ENCODE measurements at regions not wholly inside any gene's neighbourhood (a gene's known extent, or its start where the extent isn't known, plus 50 kb on each side); places are given as distances from the start of the nearest gene placed in this dataset.

- TF ChIP-seq CTCF (IDR thresholded peaks at IDR 0.05; ENCODE audit: unreplicated experiment): no peak
- H3K36me3 Mint-ChIP-seq (ENCODE audit: low read depth, unreplicated experiment): no peaks in the 10 kb centered on the region
- no peak overlapping the region for H3K4me3 Mint-ChIP-seq (ENCODE audit: unreplicated experiment)
- H3K27ac Mint-ChIP-seq (ENCODE audit: unreplicated experiment): no peak overlapping the region
- no peaks in the 10 kb centered on the region for H3K9me3 Mint-ChIP-seq (ENCODE audit: unreplicated experiment)
- H3K27me3 Mint-ChIP-seq (ENCODE audit: unreplicated experiment): no peaks in the 10 kb centered on the region
- peaks cover 3% of the 10 kb centered on the region for H3K4me1 Mint-ChIP-seq (ENCODE audit: unreplicated experiment)
- DNase-seq (ENCODE audit: low spot score): no peak
Observed at GRCh38 chr5:68991279-68992084, 102.3 kb upstream of the SLC30A5 start.

GRCh38 chr5:68994645-68995044, 99.2 kb upstream of the SLC30A5 start:
- no peak for DNase-seq (ENCODE audit: low spot score)
- H3K27me3 Mint-ChIP-seq (ENCODE audit: unreplicated experiment): no peaks in the 10 kb centered on the region
- no peaks in the 10 kb centered on the region for H3K36me3 Mint-ChIP-seq (ENCODE audit: low read depth, unreplicated experiment)
- peaks cover 3% of the 10 kb centered on the region for H3K4me1 Mint-ChIP-seq (ENCODE audit: unreplicated experiment)
- no peak overlapping the region for H3K27ac Mint-ChIP-seq (ENCODE audit: unreplicated experiment)
- no peak overlapping the region for H3K4me3 Mint-ChIP-seq (ENCODE audit: unreplicated experiment)
- no peaks in the 10 kb centered on the region for H3K9me3 Mint-ChIP-seq (ENCODE audit: unreplicated experiment)
- no peak for TF ChIP-seq CTCF (IDR thresholded peaks at IDR 0.05; ENCODE audit: unreplicated experiment)

GRCh38 chr5:68995845-68996545, 97.8 kb upstream of the SLC30A5 start:
- Mint-ChIP-seq H3K27ac (ENCODE audit: unreplicated experiment) (no peak overlapping the region), H3K36me3 (ENCODE audit: low read depth, unreplicated experiment) (no peaks in the 10 kb centered on the region), H3K4me1 (ENCODE audit: unreplicated experiment) (peaks cover 3% of the 10 kb centered on the region), H3K27me3 (ENCODE audit: unreplicated experiment) (no peaks in the 10 kb centered on the region), H3K9me3 (ENCODE audit: unreplicated experiment) (no peaks in the 10 kb centered on the region), H3K4me3 (ENCODE audit: unreplicated experiment) (no peak overlapping the region)
- DNase-seq (ENCODE audit: low spot score): no peak
- no peak for TF ChIP-seq CTCF (IDR thresholded peaks at IDR 0.05; ENCODE audit: unreplicated experiment)

GRCh38 chr5:68999181-68999580, 94.6 kb upstream of the SLC30A5 start:
- Mint-ChIP-seq H3K4me3 (ENCODE audit: unreplicated experiment) (no peak overlapping the region), H3K9me3 (ENCODE audit: unreplicated experiment) (no peaks in the 10 kb centered on the region), H3K4me1 (ENCODE audit: unreplicated experiment) (peaks cover 3% of the 10 kb centered on the region), H3K27ac (ENCODE audit: unreplicated experiment) (no peak overlapping the region), H3K27me3 (ENCODE audit: unreplicated experiment) (no peaks in the 10 kb centered on the region), H3K36me3 (ENCODE audit: low read depth, unreplicated experiment) (no peaks in the 10 kb centered on the region)
- no peak for TF ChIP-seq CTCF (IDR thresholded peaks at IDR 0.05; ENCODE audit: unreplicated experiment)
- no peak for DNase-seq (ENCODE audit: low spot score)
